ENCODE measurements at regions not wholly inside any gene's neighbourhood (a gene's known extent, or its start where the extent isn't known, plus 50 kb on each side); places are given as distances from the start of the nearest gene placed in this dataset.

DNA sequence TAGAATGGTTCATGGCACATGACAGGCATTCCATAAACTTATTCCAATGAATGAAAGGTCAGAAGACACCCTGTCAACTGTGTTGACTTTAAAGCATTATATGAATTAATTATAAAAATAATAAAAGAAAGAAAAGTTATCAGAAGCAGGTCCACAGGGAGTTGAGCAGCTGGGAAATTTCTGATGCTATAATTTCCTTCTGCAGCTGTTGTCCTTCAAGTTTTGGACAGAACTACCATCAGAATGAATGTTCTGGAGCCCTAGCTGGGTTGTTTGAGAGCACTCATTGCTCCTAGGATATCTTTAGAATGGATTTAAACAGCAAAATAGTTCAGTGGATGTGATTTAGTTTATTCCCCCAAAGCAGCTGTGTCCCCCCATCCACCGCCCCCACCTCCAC lies 232.4 kb upstream of the PROK2 start:
- DNase-seq: no peak
- Mint-ChIP-seq H3K27me3 (peaks cover 10 to 28% of the 10 kb centered on the region in 2 donors), H3K36me3 (ENCODE audit: insufficient read depth) (no peaks in the 10 kb centered on the region), H3K4me1 (ENCODE audit: low read depth in 2 of 2) (no peaks in the 10 kb centered on the region), H3K9me3 (no peaks in the 10 kb centered on the region), H3K4me3 (no peak overlapping the region), H3K27ac (no peak overlapping the region)
- ATAC-seq (replicated peaks): no peak

DNA sequence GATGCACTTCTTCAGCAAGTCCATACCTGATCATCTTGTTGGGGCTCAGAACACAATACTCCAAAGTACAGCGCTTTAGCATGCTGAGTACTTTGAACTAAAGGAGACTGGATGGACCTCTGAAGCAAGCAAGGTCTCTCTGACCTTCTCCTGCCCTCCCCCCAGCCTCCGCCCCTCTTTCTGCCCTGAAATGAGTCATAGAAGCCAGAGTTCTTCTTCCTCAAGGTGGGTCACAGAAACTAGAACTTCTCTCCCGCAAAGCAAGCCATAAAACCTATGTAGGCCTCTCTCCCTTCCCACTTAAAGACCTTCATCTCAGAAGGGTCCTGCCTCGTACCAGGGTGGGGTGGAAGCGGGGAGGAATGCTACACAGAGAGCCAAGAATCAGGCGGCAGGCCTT lies 230.5 kb upstream of the PROK2 start:
- Mint-ChIP-seq H3K36me3 (ENCODE audit: insufficient read depth) (no peaks in the 10 kb centered on the region), H3K27ac (no peak overlapping the region), H3K4me3 (no peak overlapping the region), H3K9me3 (no peaks in the 10 kb centered on the region), H3K27me3 (peaks cover 10 to 41% of the 10 kb centered on the region in 2 donors), H3K4me1 (ENCODE audit: low read depth in 2 of 2) (no peaks in the 10 kb centered on the region)
- DNase-seq: no peak
- no peak for ATAC-seq (replicated peaks)

DNA sequence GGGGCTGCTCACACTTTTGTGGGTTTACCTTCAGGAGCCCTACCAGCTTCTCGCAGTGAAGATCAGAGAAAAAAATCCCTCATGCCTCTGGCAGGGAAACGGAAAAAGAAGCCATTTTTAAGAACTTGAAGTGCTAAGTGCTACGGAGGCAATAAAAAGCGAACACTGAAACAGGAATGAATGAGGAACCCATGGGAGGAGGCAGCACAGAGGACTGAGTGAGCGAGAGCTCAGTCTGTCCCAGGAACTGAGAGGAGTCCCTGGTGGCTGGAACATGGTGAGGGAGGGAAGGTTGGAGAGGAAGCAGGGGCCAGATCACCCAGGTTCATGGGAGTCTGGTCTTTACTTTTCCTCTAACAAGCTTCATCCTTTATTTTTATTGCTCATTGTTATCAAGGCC lies 228.1 kb upstream of the PROK2 start:
- Mint-ChIP-seq H3K9me3 (no peaks in the 10 kb centered on the region), H3K4me3 (no peak overlapping the region), H3K36me3 (ENCODE audit: insufficient read depth) (no peaks in the 10 kb centered on the region), H3K27ac (no peak overlapping the region), H3K27me3 (peaks cover 27 to 65% of the 10 kb centered on the region in 2 donors), H3K4me1 (ENCODE audit: low read depth in 2 of 2) (no peaks in the 10 kb centered on the region)
- DNase-seq (no peak), ATAC-seq (replicated peaks) (no peak)

DNA sequence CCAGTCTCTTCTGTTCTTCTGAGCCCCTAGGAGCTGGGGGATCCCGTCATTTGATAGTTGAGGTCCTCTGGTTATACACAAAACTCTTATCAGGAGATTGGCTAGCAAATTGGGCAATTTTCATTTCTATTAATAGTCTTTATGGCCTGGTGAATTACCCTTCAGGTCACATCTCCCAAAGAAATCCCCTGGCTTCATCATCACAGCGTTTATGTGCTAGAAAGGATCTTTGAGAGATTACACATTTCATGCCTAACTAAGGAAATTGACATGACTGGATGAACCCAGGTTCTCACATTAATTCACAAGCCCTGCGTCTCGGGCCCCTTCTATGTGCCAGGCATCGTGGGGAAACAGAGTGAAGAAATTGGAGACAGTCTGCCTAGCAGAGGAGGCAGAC lies 227.4 kb upstream of the PROK2 start:
- no peaks in the 10 kb centered on the region for H3K4me1 Mint-ChIP-seq (ENCODE audit: low read depth in 2 of 2)
- H3K4me3 Mint-ChIP-seq: no peak overlapping the region
- no peaks in the 10 kb centered on the region for H3K9me3 Mint-ChIP-seq
- no peak overlapping the region for H3K27ac Mint-ChIP-seq
- H3K27me3 Mint-ChIP-seq: peaks cover 34 to 72% of the 10 kb centered on the region in 2 donors
- H3K36me3 Mint-ChIP-seq (ENCODE audit: insufficient read depth): no peaks in the 10 kb centered on the region
- no peak for DNase-seq
- no peak for ATAC-seq (replicated peaks)

DNA sequence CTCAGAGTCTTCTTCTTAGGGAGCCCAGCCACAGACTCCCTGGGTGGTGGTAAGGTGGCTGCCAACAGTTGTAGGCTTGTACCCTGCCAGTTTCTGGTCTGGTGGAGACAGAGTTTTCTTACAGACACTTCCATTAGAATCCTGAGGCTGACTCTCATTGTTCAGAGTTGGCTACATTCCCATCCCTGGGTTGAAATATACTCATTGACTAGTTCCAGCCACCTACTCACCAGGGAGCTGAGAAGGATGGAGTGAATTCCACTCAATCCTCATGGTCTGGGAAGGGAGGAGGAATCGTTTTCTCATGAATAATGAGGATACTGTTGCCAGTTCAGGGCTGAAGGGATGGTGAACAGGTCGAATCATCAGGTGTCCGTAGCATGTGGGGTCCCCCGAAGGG lies 226.5 kb upstream of the PROK2 start:
- H3K4me1 Mint-ChIP-seq (ENCODE audit: low read depth in 2 of 2): no peaks in the 10 kb centered on the region
- no peak overlapping the region for H3K27ac Mint-ChIP-seq
- no peaks in the 10 kb centered on the region for H3K36me3 Mint-ChIP-seq (ENCODE audit: insufficient read depth)
- H3K4me3 Mint-ChIP-seq: no peak overlapping the region
- ATAC-seq (replicated peaks) (no peak), DNase-seq (no peak)
- no peaks in the 10 kb centered on the region for H3K9me3 Mint-ChIP-seq
- peaks cover 34 to 74% of the 10 kb centered on the region in 2 donors for H3K27me3 Mint-ChIP-seq

DNA sequence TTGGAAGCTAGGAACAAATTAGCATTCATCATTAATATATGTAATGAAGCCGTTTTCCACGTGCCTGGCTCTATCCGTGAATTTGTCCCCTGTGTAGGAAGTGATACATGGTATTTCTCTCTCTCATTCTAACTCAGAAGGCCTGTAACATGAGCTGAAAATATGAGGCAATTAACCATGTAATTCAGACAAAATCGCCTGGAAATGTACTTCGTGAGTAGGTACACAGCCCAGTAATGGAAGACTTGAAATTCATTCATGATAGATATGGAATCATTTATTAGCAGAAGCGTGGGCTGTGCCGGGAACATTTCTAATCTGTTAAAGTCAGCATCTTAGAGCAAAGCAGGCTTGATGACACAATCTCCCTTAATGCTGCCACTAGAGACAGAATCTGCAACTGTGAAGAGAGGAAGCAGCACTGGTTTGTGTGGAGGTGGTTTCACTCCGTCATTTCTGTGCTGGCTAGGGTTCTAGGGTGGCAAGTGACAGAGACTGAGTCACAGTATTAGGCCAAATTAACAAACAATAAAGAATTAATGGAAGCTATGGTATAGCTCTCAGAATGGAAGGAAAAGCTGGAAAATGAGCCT lies 225.0 kb upstream of the PROK2 start:
- no peak overlapping the region for H3K27ac Mint-ChIP-seq
- no peaks in the 10 kb centered on the region for H3K4me1 Mint-ChIP-seq (ENCODE audit: low read depth in 2 of 2)
- ATAC-seq (replicated peaks): no peak
- no peaks in the 10 kb centered on the region for H3K9me3 Mint-ChIP-seq
- DNase-seq: no peak
- H3K4me3 Mint-ChIP-seq: no peak overlapping the region
- H3K36me3 Mint-ChIP-seq (ENCODE audit: insufficient read depth): no peaks in the 10 kb centered on the region
- H3K27me3 Mint-ChIP-seq: peaks cover 40 to 76% of the 10 kb centered on the region in 2 donors

DNA sequence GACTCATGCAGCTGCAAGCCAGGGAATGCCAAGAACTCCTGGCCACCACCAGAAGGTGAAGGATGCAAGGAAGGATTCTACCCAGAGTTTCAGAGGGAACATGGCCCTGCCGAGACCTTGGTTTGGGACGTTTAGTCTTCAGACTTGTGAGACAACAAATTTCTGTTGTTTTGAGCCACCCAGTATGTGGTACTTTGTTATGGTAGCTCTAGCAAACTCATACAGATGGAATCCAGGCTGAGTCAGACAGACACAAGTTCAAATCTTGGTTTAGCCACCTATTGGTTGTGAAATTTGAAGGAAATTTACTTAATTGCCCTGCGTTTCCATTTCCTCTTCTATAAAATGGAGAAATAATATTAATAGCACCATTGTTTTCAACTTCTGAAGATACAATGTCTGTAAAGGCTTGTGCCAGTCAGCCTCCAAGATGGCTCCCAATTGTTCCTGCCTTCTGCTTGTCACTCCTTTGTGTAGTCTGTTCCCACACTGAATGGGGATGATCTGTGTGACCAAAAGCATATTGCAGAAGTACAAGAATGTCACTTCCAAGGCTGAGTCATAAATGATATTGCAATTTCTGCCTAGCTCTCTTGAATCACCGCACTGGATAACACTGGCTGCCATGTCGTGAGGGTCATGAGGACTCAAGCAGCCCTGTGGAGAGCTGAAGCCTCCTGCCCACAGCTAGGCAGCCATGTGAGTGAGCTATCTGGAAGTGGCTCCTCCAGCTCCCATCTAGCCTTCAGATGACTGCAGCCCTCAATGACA lies 223.5 kb upstream of the PROK2 start:
- Mint-ChIP-seq H3K9me3 (no peaks in the 10 kb centered on the region), H3K4me3 (no peak overlapping the region), H3K27me3 (peaks cover 38 to 78% of the 10 kb centered on the region in 2 donors), H3K4me1 (ENCODE audit: low read depth in 2 of 2) (no peaks in the 10 kb centered on the region), H3K27ac (no peak overlapping the region), H3K36me3 (ENCODE audit: insufficient read depth) (no peaks in the 10 kb centered on the region)
- DNase-seq: no peak
- ATAC-seq (replicated peaks): peak; percentile 10

DNA sequence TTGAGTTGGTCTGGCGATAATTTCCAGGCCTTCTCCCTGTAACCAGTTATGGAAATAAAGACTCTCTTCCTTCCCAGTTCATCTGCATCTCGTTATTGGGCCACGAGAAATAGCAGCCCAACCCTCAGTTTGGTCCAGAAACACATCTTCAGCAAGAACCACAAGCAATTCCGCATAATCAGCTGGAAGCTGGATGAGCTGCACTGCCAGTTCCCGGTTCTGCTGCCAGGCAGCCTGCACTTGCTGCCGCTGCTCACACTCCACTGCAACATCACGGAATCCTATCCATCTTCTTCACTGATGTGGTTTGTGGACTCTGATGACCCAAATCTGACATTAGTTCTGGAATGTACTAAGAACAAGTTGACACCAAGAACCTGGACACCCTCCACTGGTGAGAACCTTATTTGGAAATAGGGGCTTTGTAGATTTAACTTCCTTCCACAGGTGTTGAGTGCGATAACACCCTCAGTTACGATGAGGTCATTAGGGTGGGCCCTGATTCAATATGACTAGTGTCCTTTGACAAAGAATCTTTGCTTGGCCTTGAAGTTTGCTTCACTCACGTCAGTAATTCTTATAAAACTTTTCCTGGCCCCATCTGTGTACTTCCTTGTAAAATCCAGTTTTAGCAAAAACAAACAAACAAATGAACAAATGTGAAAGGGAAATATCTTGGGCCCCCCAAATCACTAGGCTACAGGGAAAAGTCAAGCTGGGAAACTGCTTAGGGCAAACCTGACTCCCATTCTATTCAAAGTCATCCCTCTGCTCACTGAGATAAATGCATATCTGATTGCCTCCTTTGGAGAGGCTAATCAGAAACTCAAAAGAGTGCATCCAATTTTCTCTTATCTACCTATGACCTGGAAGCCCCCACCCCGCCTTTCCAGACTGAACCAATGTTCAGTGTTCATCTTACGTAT lies 221.9 kb upstream of the PROK2 start:
- H3K27me3 Mint-ChIP-seq: peaks cover 48 to 81% of the 10 kb centered on the region in 2 donors
- no peak for ATAC-seq (replicated peaks)
- no peaks in the 10 kb centered on the region for H3K4me1 Mint-ChIP-seq (ENCODE audit: low read depth in 2 of 2)
- H3K4me3 Mint-ChIP-seq: no peak overlapping the region
- H3K27ac Mint-ChIP-seq: no peak overlapping the region
- DNase-seq: no peak
- H3K9me3 Mint-ChIP-seq: no peaks in the 10 kb centered on the region
- H3K36me3 Mint-ChIP-seq (ENCODE audit: insufficient read depth): no peaks in the 10 kb centered on the region

DNA sequence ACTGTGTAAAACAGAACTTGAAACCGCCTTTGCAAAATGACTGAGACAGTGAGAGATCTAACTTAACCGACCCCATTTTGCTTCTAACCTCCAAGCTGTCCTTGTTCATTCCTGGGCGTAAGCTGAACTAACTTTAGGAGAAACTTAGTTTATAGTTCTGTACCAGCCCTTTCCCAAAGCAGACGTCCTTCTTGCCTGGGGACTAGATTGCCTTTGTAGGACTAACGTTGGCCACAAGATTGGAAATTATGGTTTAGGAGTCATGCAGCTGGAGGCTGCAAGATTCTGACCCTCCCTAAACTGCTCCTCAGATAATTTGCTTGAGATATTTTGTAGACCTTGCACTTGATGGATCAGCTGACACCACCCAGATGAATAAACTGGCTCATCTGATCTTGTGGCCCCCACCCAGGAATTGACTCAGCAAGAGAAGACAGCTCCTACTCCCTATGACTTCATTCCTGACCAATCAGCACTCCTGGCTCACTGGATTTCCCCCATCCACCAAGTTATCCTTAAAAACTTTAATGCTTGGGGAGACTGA lies 219.9 kb upstream of the PROK2 start:
- H3K4me3 Mint-ChIP-seq: no peak overlapping the region
- ATAC-seq (replicated peaks) (no peak), DNase-seq (no peak)
- no peak overlapping the region for H3K27ac Mint-ChIP-seq
- peaks cover 44 to 64% of the 10 kb centered on the region in 2 donors for H3K27me3 Mint-ChIP-seq
- H3K36me3 Mint-ChIP-seq (ENCODE audit: insufficient read depth): no peaks in the 10 kb centered on the region
- no peaks in the 10 kb centered on the region for H3K9me3 Mint-ChIP-seq
- H3K4me1 Mint-ChIP-seq (ENCODE audit: low read depth in 2 of 2): no peaks in the 10 kb centered on the region

DNA sequence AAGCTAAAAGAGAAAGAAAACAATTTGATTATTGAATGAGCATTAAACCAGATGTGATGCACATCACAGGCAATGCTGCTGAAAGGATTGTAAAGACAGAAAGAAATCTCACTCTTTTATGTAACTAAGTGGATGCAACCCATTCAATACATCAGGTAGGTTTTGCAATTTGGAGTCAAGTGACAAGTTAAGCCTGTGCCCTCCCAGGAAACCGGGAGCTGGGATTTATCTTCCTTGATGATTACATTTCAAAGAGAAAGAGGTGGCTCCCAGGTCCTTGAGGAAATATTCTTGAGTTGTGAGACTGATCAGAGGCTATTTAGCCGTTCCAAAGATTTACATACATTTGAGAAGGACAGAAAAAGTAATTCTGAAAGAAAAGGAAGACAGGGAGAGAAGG lies 219.0 kb upstream of the PROK2 start:
- Mint-ChIP-seq H3K36me3 (ENCODE audit: insufficient read depth) (no peaks in the 10 kb centered on the region), H3K9me3 (no peaks in the 10 kb centered on the region), H3K27ac (no peak overlapping the region), H3K27me3 (peaks cover 36 to 55% of the 10 kb centered on the region in 2 donors), H3K4me3 (no peak overlapping the region), H3K4me1 (ENCODE audit: low read depth in 2 of 2) (no peaks in the 10 kb centered on the region)
- DNase-seq: no peak
- no peak for ATAC-seq (replicated peaks)

DNA sequence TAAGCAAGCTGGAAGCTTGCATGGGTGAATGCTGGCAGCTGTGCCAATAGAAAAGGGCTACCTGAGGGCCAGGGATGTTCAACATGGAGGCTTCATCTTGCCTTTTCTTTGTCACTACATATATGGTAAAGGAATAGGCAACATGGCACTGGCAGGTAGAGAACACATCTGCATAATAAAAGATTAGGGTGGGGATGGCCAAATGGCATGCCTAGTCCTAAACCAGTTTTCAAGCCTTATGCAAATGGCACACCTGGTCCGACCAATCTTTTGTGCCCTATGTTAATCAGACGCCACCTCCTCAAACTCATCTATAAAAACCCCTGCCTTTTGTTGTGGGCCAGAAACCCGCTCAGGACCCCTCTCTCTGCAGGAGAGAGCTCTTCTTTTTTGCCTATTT lies 216.8 kb upstream of the PROK2 start:
- H3K36me3 Mint-ChIP-seq (ENCODE audit: insufficient read depth): no peaks in the 10 kb centered on the region
- H3K27ac Mint-ChIP-seq: no peak overlapping the region
- ATAC-seq (replicated peaks) (no peak), DNase-seq (no peak)
- H3K27me3 Mint-ChIP-seq: peaks cover 26 to 38% of the 10 kb centered on the region in 2 donors
- H3K9me3 Mint-ChIP-seq: no peaks in the 10 kb centered on the region
- no peaks in the 10 kb centered on the region for H3K4me1 Mint-ChIP-seq (ENCODE audit: low read depth in 2 of 2)
- no peak overlapping the region for H3K4me3 Mint-ChIP-seq

DNA sequence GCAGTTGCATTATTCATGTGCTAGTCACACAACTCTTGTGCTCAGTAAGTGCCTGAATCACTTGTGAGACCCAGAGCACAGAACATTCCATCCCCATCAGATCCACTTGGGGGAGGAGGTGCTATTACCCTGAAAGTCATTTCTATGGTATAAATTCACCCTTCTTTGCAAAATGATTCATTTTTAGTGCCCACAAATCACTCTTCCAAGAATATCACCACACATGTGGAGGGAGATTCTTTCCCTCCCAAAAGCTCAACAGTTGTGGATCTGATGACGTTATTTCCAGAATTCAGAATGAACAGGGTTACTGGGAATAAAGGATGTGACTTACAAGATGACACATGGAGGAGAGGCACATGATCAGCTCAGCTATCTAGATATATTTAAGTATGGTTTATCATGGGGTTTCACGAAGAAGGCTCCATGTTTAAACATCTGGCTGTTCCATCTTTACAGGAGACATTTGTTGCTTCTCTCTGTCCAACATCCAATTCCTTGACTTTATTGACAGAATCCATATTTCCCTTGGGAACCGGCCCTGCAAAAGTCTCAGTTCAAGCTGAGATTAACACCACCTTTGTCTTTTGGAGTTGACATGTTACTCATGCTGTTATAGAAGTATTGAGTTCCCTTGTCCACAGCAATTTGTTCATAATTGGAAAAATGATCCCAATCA lies 214.2 kb upstream of the PROK2 start:
- ATAC-seq (replicated peaks) (no peak), DNase-seq (no peak)
- Mint-ChIP-seq H3K27me3 (peaks cover 17 to 32% of the 10 kb centered on the region in 2 donors), H3K4me1 (ENCODE audit: low read depth in 2 of 2) (no peaks in the 10 kb centered on the region), H3K9me3 (no peaks in the 10 kb centered on the region), H3K27ac (no peak overlapping the region), H3K36me3 (ENCODE audit: insufficient read depth) (no peaks in the 10 kb centered on the region), H3K4me3 (no peak overlapping the region)

DNA sequence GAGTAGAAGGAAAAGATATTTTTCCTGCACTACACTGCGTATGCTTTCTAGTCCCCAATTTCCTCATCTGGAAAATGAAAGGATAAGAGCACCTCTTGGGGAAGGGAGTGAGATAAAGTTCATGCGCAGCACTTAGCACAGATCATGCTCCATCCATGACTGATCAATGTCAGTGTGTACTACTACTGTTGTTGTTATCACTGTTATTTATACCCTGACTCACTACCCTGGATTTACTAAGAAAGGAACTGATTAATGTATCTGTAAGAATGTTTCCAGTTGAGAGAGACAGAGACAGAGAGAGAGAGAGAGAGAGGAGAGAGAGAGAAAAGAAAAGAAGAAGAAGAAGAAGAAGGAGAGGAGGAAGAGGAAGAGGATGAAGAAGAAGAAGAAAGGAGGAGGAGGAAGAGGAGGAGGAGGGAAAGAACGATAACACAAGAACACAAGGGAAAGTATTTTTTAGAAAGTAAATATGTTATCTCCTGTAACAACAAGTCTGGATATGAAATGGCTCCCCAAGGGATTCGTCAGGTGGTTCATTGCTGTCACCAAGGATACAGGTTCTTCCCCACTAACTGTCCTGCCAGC lies 212.2 kb upstream of the PROK2 start:
- Mint-ChIP-seq H3K27me3 (peaks cover 10 to 26% of the 10 kb centered on the region in 2 donors), H3K27ac (no peak overlapping the region), H3K9me3 (no peaks in the 10 kb centered on the region), H3K4me1 (ENCODE audit: low read depth in 2 of 2) (no peaks in the 10 kb centered on the region), H3K4me3 (no peak overlapping the region), H3K36me3 (ENCODE audit: insufficient read depth) (no peaks in the 10 kb centered on the region)
- DNase-seq (no peak), ATAC-seq (replicated peaks) (no peak)

Measured in effector memory CD8-positive, alpha-beta T cell (primary cell).